PC-9 (cell line): ENCODE measurements at regions not wholly inside any gene's neighbourhood (a gene's known extent, or its start where the extent isn't known, plus 50 kb on each side); places are given as distances from the start of the nearest gene placed in this dataset.

Experiments used
- BruUV-seq: library from RNA; stranded (reverse); fragments of 400-500 nt; replicated peaks from 2 replicates; lab custom pipeline; 2021; lab: Mats Ljungman, UMichigan
- CTCF ChIA-PET: fragments of 300-600 bp; sonication (Branson Sonifier 250); formaldehyde crosslinking; loops from one replicate; lab custom pipeline; 2022; ENCODE audit warnings: antibody characterized with exemption; lab: Charles Lee
- POLR2A ChIA-PET: fragments of 300-600 bp; sonication (Branson Sonifier 250); formaldehyde crosslinking; loops from one replicate; lab custom pipeline; 2022; ENCODE audit warnings: antibody characterized with exemption; ENCODE audit not compliant: unreplicated experiment; lab: Charles Lee
- DNase-seq, 2 experiments: peaks; one replicate each; pipeline versions ENCODE4 v3.0.0 to v3.0.0-alpha.2; 2015 to 2022; ENCODE audit warnings: mixed read lengths in 1 of 2
- H2AFZ ChIP-seq: fragments of 200-600 bp; sonication (generic); 2 replicates; pipeline ENCODE4 v1.8.1; 2017; ENCODE audit warnings: antibody characterized with exemption
- H3F3A ChIP-seq: fragments of 200-600 bp; sonication (generic); 2 replicates; pipeline ENCODE4 v1.8.1; 2017; ENCODE audit warnings: antibody characterized with exemption, mild to moderate bottlenecking, low read depth; ENCODE audit not compliant: insufficient read depth
- H3K27ac ChIP-seq: fragments of 200-600 bp; sonication (generic); 2 replicates; pipeline ENCODE4 v1.6.1; 2016; ENCODE audit warnings: mixed run types
- H3K27me3 ChIP-seq: fragments of 200-600 bp; sonication (generic); 2 replicates; pipeline ENCODE4 v1.6.1; 2016; ENCODE audit warnings: low read depth, mixed run types; ENCODE audit not compliant: insufficient read depth
- H3K36me3 ChIP-seq: fragments of 200-600 bp; sonication (generic); 2 replicates; pipeline ENCODE4 v1.6.1; 2016; ENCODE audit warnings: low read depth, mixed run types
- H3K4me1 ChIP-seq: fragments of 200-600 bp; sonication (generic); replicated peaks from 2 replicates; pipeline ENCODE4 v1.6.1; 2016; ENCODE audit warnings: mixed run types; ENCODE audit not compliant: insufficient read depth
- H3K4me2 ChIP-seq: fragments of 200-600 bp; sonication (generic); 2 replicates; pipeline ENCODE4 v1.6.1; 2017; ENCODE audit warnings: mixed run types
- H3K4me3 ChIP-seq: fragments of 200-600 bp; sonication (generic); 2 replicates; pipeline ENCODE4 v1.6.1; 2016; ENCODE audit warnings: mixed run types
- H3K79me2 ChIP-seq: fragments of 200-600 bp; sonication (generic); 2 replicates; pipeline ENCODE4 v1.6.1; 2017; ENCODE audit warnings: low read depth, mixed run types
- H3K9me2 ChIP-seq: fragments of 200-600 bp; sonication (generic); 2 replicates; pipeline ENCODE4 v1.8.1; 2017; ENCODE audit warnings: mild to moderate bottlenecking; ENCODE audit not compliant: insufficient read depth
- H3K9me3 ChIP-seq: fragments of 200-600 bp; sonication (generic); 2 replicates; pipeline ENCODE4 v1.8.1; 2016; ENCODE audit warnings: low read depth; ENCODE audit not compliant: insufficient read depth
- H4K20me1 ChIP-seq: fragments of 200-600 bp; sonication (generic); 2 replicates; pipeline ENCODE4 v1.8.1; 2017; ENCODE audit not compliant: insufficient read depth
- EZH2 ChIP-seq: fragments of 200-600 bp; sonication (generic); IDR thresholded peaks from 2 replicates; pipeline ENCODE4 v1.8.0; 2017; ENCODE audit warnings: antibody characterized with exemption, low read depth
- intact Hi-C: fragments of 100-400 bp; cut with micrococcal nuclease; formaldehyde crosslinking; loops from one replicate; pipeline ENCODE4 v1.10.0; 2022; ENCODE audit not compliant: unreplicated experiment
- TF ChIP-seq, protein P1 (sequence below): fragments of 200-600 bp; sonication (generic); conservative IDR thresholded peaks from 2 replicates; pipeline ENCODE4 v1.6.1; 2017; ENCODE audit warnings: mixed run types, antibody characterized with exemption, mild to moderate bottlenecking, moderate library complexity

DNA sequence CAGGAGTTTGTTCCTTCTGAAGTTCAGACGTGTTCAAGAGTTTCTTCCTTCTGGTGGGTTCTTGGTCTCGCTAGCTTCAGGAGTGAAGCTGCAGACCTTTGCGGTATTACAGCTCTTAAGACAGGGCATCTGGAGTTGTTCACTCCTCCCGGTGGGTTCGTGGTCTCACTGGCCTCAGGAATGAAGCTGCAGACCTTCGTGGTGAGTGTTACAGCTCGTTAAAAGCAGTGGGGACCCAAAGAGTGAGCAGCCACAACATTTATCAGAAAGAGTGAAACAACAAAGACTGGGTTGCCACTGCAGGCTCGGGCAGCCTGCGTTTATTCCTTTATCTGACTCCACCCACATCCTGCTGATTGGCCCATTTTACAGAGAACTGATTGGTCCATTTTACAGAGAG, 373.1 kb downstream of the ETS1 start:
- H3K4me2 ChIP-seq, result no peak overlapping the region
- no peaks in the 10 kb centered on the region for H4K20me1 ChIP-seq
- no peak for DNase-seq
- CTCF ChIA-PET, result no interaction called here
- peaks cover 23% of the 10 kb centered on the region for H3K4me1 ChIP-seq
- H3K9me2 ChIP-seq, result no peaks in the 10 kb centered on the region
- no TSS peak for BruUV-seq
- H3K27ac ChIP-seq, result no peak overlapping the region
- no peaks in the 10 kb centered on the region for H3K79me2 ChIP-seq
- no peak overlapping the region for H2AFZ ChIP-seq
- TF ChIP-seq, protein P1, sequence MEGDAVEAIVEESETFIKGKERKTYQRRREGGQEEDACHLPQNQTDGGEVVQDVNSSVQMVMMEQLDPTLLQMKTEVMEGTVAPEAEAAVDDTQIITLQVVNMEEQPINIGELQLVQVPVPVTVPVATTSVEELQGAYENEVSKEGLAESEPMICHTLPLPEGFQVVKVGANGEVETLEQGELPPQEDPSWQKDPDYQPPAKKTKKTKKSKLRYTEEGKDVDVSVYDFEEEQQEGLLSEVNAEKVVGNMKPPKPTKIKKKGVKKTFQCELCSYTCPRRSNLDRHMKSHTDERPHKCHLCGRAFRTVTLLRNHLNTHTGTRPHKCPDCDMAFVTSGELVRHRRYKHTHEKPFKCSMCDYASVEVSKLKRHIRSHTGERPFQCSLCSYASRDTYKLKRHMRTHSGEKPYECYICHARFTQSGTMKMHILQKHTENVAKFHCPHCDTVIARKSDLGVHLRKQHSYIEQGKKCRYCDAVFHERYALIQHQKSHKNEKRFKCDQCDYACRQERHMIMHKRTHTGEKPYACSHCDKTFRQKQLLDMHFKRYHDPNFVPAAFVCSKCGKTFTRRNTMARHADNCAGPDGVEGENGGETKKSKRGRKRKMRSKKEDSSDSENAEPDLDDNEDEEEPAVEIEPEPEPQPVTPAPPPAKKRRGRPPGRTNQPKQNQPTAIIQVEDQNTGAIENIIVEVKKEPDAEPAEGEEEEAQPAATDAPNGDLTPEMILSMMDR, result no peak
- no peak for TF ChIP-seq EZH2
- peaks cover 22% of the 10 kb centered on the region for H3F3A ChIP-seq
- peaks cover 19% of the 10 kb centered on the region for H3K9me3 ChIP-seq
- no peaks in the 10 kb centered on the region for H3K27me3 ChIP-seq
- no peak overlapping the region for H3K4me3 ChIP-seq
- intact Hi-C loops, result loop anchor here (5.0 kb wide), 1 partner anchor 233 kb away; no protein-coding TSS in a partner anchor
- no peaks in the 10 kb centered on the region for H3K36me3 ChIP-seq
- POLR2A ChIA-PET, result no interaction called here

GRCh38 chr11:128213461-128213860, 373.9 kb downstream of the ETS1 start:
- H3K27me3 ChIP-seq, result no peaks in the 10 kb centered on the region
- TF ChIP-seq, protein P1, result no peak
- no peak for TF ChIP-seq EZH2
- no peaks in the 10 kb centered on the region for H3K79me2 ChIP-seq
- peaks cover 19% of the 10 kb centered on the region for H3K9me3 ChIP-seq
- H3K4me1 ChIP-seq, result peaks cover 31% of the 10 kb centered on the region
- DNase-seq, result no peak
- POLR2A ChIA-PET, result no interaction called here
- H3K4me3 ChIP-seq, result no peak overlapping the region
- intact Hi-C loops, result loop anchor here (5.0 kb wide), 1 partner anchor 234 kb away; no protein-coding TSS in a partner anchor
- no peak overlapping the region for H2AFZ ChIP-seq
- peaks cover 30% of the 10 kb centered on the region for H3F3A ChIP-seq
- CTCF ChIA-PET, result no interaction called here
- no peak overlapping the region for H3K27ac ChIP-seq
- H4K20me1 ChIP-seq, result no peaks in the 10 kb centered on the region
- no peaks in the 10 kb centered on the region for H3K36me3 ChIP-seq
- BruUV-seq, result no TSS peak
- H3K4me2 ChIP-seq, result no peak overlapping the region
- H3K9me2 ChIP-seq, result no peaks in the 10 kb centered on the region

- Histone ChIP-seq H3K79me2 (no peaks in the 10 kb centered on the region), H3K4me2 (no peak overlapping the region), H4K20me1 (no peaks in the 10 kb centered on the region), H3K27me3 (no peaks in the 10 kb centered on the region), H3K27ac (no peak overlapping the region), H3K4me3 (no peak overlapping the region), H3K9me2 (no peaks in the 10 kb centered on the region), H3K36me3 (no peaks in the 10 kb centered on the region), H3F3A (peaks cover 39% of the 10 kb centered on the region), H3K9me3 (peaks cover 20% of the 10 kb centered on the region), H3K4me1 (peaks cover 40% of the 10 kb centered on the region), H2AFZ (no peak overlapping the region)
- TF ChIP-seq EZH2, result no peak
- TF ChIP-seq, protein P1, result no peak
- CTCF ChIA-PET, result no interaction called here
- intact Hi-C loops, result loop anchor here (5.0 kb wide), 1 partner anchor 235 kb away; no protein-coding TSS in a partner anchor
- POLR2A ChIA-PET, result no interaction called here
- no TSS peak for BruUV-seq
- DNase-seq, result no peak
Observed at GRCh38 chr11:128212324-128212723, 375.0 kb downstream of the ETS1 start.
